A673 (cell line): ENCODE measurements at regions not wholly inside any gene's neighbourhood (a gene's known extent, or its start where the extent isn't known, plus 50 kb on each side); places are given as distances from the start of the nearest gene placed in this dataset.

Experiments used
- CTCF ChIP-seq: fragments of 300-800, 200-600 bp; sonication (generic); conservative IDR thresholded peaks from 2 replicates; pipeline ENCODE4 v1.5.1; 2017; ENCODE audit warnings: low read depth, mild to moderate bottlenecking, antibody characterized with exemption, low read length, moderate library complexity, mixed read lengths
- EZH2 ChIP-seq: fragments of 200-600 bp; sonication (generic); IDR thresholded peaks from 2 replicates; pipeline ENCODE4 v1.6.1; 2017; ENCODE audit warnings: borderline replicate concordance, low read depth, mild to moderate bottlenecking, mixed read lengths, antibody characterized with exemption, low read length; ENCODE audit not compliant: poor library complexity, severe bottlenecking

GRCh38 chr13:97119943-97120342 is 102.2 kb upstream of the MBNL2 start:
- TF ChIP-seq CTCF (no peak), EZH2 (no peak)
